ENCODE measurements at regions not wholly inside any gene's neighbourhood (a gene's known extent, or its start where the extent isn't known, plus 50 kb on each side); places are given as distances from the start of the nearest gene placed in this dataset.
"Not testable (repeated sequence)": the region's sequence is repeated elsewhere in the genome, so short reads cannot be mapped to it uniquely, and the experiment has no call there.

DNA sequence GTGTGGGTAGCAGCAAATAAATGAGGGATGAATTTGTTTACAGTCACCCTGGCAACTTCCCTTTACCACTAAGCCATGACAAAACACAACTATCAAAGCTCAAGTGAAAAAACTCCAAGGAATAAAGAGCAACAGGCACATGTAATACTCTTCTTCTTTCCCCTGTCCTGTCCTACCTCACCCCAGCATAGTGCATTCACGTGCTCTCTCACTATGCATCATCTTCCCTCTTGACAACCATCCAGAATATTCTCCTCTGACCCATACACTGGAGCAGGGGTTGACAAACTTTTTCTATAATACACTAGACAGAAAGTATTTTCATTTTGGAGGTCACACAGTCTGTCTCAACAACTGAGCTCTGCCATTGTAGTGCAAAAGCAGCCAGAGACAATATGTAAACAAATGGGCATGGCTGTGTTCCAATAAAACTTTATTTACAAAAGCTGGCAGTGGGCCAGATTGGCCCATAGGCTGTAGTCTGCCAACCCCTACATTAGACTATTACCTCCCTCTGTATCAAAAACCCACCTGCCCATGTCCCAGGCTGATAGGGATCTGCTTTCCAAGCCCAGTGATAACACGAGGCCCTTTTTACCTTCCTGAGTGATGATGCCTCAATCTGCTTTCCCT is 354.5 kb downstream of the FGFR2 start:
- DNase-seq = no peak

DNA sequence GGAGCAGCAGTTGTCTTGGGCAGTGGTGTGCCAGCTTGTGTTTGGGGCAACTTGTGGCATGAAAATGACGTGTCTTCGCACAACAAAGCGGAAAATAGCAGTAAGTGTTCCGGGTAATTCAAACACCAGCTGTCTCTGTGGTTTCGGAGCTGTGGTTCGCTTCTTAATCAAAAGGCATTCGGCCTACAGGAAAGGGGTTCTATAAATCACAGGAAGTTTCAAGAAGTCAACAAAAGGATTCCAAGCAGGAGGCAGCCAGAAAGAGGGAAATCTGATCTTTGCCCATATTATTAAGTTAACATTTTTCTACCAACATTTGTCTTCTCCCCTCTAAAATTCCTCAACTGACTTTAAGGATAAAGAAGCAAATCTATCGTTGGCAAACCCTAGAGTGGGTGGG is 353.4 kb downstream of the FGFR2 start:
- DNase-seq = no peak

DNA sequence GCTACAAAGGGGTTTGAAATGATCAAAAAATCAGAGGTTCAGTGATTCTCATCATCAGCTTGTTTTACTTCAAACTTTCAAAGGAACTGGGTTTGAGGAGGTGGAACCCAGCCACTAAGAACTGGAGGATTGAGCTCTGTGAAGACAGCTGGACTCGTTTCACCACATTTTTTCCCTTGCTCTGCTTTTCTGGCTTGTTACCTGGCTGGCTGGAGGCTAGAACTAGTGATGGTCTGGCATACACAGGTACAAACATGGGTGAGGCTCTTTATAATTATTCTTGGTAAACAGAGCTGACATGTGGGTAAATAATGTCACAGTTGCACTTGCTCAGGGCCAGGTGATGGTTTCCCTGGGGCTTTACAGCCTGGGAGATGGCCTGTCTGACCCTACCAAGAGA is 352.5 kb downstream of the FGFR2 start:
- no peak for DNase-seq

DNA sequence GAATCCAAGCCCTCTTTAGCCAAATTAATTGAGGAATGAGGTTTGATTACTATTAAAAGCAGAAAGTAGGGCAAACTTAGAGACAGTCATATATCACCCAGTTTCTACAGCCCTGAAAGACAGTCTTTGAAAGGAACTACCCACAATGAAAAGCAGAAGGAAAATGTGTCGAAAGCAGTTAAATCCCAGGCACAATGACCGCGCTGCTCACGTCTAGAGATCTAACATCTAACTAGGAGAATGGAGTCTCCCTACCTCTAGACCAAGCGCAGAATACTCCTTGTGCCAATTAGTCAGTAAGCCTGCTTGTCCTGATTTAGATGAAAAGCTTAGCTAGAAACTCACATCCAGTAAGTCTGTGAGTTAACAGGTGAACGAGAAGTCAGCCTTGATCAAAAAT is 350.0 kb downstream of the FGFR2 start:
- no peak for DNase-seq

DNA sequence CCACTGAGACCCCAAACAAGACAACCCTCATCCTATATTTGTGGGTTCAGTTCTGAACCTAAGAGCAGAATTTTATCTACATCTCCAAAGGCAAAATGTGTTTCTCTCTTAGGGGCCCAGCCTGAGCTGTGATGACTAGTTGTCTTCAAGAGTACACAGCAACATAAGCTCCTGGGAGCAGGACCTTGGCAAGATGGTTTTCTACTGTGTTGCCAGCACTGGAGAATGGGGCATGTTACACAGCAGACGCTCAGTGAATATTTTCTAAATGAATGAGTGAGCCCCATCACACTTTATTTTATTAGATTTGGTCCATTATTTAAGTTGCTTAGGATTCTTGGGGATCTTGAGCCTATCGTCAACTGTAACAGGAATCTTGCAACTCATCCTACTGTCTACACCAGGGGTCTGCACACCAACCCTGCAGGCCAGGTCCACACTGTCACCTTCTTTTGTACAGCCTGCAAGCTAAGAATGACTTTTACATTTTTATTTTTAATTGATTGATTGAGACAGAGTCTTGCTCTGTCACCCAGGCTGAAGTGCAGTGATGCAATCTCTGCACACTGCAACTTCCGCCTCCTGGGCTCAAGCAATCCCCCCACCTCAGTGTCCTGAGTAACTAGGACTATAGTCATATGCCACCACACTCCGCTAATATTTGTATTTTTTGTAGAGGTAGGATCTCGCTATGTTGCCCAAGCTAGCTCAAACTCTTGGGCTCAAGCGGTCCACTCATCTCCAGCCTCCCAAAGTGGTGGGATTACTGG is 347.1 kb downstream of the FGFR2 start:
- no peak for DNase-seq

DNA sequence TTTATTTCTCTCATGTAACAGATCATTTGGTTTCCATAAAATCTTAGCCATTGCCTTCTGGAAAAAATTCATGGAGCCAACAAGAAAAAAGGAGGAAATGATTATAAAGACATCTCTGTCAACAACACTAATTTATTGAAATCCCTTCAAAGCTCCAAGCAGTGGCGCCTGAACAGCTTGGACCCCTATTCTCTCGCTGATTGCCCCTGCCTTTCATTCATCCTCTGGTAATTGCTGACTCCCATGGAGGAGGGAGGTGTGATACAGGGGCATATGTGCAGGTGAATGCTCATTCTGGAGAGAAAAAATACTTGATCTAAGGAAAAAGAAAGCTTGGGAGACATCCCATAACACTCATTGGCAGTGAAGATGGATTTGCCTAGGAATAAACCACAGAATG is 345.5 kb downstream of the FGFR2 start:
- no peak for DNase-seq

DNA sequence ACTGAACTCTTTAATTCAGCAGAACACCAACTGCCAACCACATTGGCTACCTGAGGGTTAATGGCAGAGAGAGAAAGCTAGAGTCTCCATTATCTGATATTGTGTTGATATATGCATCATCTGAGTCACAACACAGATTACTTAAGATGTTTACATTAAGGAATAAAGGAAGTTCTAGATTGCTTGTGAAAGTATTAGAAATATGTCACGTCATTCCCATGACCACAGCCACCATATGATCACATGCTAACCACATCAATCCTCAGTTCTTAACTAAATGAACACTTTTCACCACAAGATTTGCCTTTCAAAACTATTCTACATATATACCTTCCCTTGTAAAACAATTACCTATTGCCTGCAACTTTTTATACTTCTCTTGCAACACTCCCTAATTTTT is 337.9 kb downstream of the FGFR2 start:
- DNase-seq = no peak

DNA sequence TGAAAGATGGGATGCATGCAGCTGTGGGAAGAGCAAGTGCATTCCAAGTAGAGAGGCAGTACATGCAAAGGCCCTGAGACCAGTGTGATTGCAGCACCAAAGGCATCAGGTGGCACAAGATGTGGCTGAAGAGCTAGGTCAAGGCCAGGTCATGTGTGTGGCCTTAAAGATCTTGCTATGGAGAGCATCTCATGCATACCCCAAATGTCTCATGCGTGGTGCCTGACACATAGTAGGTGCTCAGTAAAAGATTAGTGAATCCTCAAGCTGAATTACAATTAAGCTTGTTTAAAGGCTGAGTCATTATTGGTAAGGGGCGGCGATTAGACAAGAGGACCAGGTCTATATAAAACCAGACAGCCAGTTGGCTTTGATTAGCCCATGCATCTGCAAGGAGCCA is 336.6 kb downstream of the FGFR2 start:
- DNase-seq = no peak

DNA sequence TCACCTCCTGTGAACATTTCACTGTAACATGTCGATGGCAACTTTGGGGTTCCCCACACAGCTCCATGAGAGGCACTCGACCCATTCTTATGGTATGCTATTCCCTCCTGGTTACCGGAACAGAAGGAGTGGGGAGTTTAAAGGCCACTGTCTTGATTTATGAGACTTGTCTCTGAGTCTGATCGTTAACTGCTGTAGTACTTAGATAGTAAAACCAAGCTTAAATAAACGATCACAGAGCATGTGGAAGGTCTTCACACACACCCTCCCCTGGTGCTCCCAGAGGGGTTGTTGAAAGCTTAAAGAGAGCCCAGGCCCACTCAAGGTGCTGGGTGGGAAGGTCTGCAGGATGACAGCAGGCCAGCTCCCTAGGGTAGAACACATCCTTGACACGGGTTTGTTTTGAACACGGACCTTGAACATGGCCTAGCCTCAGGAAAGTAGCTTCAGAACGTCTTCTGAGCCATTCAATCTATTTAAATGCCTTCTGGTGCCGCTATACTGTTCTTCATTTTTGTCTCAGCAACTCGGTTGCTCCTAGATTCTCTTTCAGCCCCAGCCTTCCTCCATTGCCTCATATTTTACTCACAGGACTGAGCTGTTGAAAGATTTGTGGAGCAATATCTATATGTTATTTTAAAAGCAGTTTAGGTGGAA is 335.3 kb downstream of the FGFR2 start:
- DNase-seq = no peak

DNA sequence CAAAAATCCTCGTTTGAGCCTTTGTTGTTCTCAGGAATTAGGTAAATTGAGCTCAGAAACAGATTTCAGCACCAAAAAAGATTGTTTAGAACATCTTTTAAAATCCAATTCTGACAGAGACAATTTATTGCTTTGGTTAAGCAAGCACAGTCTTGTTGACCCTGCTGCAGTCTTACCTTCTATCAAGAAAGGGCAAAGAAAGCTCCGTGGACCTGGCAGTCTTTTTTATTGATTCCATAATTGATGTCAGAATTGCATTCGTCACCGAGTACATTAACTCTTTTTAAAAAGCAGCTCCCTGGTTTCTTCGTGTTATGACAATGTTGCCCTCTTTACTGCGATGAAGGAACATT is 334.8 kb downstream of the FGFR2 start:
- no peak for DNase-seq

DNA sequence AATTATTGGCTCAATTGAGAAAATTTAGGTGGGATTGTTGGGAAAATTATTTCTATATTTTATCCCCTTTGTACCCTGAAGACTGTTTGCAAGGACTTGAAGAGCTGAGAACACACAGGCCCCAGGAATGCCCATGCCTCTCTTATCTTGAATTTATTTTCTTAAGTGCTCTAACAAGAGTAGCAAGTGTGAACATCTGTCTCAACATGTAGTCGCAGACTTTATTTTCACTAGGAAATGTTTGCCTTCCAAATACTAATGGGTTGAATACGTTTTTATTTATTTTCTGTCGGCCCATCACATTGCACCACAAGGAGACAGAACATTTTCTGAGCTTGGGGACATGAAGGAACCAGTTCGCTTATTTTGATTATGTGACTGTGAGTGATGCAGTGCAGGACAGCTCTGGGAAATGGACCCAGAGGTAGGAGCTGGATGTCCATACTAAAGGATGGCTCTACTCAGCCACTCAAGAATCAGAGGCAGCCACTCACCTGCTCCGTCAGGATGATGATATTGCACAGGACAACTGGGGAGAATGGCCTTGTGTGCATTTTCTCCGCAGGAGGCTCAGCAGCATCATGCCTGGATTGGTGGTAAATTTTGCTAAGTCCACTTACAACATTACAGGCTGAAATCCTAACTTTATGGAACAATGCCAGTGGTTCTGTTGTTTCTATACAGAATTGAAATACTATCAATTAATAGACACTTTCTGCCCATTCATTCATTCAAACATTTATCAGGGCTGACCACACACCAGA is 332.7 kb downstream of the FGFR2 start:
- DNase-seq = no peak

DNA sequence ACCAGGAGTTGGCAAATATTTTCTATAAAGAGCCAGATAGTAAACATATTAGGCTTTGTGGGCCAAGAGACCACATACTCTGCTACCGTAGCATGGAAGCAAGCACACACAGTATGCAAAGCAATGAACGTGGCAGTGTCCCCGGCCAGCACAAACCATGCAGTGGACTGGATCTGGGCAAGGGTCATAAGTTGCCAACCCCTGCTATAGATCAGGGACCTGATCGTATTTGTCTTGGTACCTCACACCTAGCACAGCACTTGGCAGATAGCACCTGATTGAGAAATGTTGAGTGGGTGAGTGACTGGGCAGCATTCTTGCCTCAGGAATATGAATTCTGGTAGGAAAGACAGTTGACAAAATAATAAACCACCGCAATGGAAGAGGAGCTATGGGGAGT is 331.9 kb downstream of the FGFR2 start:
- no peak for DNase-seq

DNA sequence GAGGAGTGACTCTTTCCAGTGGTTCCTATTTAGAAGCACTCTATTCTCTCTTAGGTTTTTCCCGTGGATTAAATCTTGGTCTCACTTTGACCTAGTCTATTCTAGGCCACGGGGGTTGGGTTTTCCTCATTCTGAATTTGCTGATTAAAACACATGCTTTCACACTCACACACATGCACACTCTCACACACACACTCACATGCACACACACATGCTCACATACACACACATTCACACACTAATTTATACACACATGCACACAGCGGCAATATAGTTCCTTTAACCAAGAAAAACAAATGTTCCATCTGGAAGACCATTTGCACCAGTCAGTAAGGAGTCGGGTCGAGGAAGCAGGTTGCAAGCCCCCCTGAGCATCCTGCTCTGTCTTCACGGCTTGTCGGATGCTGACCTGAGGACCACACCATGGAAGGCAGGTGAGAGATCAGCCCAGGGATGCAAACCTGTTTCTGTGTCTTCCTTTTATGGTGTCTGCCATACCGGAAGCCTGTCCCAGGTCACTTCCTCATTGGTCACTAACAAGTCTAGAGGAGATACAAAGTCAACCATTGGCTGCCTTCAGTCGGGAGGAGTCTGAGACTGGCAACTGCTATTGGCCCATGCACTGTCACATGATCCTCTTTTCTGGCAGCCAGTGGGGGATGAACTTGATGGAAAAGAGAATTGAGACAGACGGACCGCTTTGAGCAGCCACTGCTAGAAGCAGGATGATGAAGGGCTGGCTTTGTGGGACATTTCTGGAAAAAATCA is 330.8 kb downstream of the FGFR2 start:
- DNase-seq = no peak

DNA sequence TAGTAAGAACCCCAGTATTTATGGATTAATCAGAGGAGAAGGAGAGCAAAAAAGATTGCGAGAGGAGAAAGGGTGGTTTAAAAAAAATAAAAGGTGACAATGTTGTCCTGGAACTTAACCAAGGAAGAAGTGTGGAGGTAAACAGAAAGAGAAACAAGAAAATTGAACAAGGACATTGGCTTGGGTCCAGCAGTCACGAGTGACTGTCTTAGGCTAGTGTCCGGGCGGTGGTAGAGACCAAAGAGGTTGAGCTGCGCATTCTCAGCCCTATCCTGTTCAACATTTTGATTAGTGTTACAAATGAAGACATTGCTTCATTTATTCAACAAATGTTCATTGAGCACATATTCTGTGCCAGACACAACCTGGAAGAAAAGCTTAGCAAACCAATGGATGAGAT is 329.9 kb downstream of the FGFR2 start:
- DNase-seq = no peak

DNA sequence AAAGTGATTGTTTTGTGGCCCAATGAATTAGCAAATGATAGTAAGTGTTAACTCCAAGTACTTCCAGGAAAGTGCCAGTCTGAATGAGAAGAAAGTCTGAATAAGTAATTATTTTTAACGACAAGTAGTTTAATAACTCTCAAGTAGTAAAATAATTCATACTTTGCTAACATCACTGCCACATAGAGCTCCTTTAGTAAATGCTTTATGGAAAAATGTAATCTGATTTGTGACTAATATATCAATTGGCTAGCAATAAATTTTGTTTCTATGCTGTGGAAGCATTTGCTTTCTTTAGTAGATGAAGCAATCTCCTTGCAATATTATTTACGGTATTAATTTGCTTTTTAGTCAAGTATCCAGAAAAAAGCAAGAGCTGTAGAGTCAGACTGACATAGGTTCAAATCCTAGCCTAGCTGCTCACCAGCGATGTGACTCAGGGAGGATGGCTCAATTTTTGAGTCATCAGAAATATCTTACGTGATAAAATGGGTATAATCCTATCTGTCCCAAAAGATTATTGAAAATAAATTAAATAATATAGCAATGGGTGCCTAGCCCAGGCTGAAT is 329.3 kb downstream of the FGFR2 start:
- DNase-seq = no peak

DNA sequence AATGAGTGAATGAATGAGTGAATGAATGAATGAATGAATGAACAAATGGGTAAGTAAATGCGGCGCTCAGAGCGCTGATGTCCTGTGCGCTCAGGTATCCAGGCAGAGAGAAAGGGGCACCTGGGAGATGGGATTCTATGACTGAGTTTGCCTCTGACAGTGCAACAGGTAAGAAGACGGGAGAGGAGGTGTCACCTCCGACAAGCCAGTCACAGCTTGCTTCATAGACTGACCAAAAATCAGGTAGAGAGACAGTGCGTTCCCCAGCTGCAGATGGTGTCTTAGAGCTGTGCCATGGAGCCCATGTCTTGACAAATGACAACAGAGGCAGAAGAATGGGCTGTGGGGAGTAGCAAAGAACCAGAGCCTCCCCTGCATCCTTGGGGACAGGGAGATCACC is 327.3 kb downstream of the FGFR2 start:
- DNase-seq = no peak

DNA sequence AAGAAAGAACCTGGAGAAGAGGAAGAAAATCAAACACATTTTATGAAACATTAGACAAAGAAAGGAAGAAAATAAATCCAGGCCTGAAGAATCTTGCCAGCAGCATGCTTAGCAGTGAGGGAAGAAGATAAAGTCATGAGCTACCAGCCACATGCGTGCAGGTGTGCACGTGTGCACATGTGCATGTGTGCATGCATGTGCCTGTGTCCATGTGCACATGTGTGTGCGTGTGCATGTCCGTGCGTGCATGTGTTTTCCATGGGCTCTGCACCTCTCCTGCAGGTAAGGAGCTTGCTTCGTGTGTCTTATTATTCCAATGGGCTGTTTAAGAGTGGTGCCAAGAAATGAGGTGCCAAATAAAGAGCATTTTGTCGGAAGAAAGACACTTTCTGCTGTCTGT is 322.2 kb downstream of the FGFR2 start:
- no peak for DNase-seq

DNA sequence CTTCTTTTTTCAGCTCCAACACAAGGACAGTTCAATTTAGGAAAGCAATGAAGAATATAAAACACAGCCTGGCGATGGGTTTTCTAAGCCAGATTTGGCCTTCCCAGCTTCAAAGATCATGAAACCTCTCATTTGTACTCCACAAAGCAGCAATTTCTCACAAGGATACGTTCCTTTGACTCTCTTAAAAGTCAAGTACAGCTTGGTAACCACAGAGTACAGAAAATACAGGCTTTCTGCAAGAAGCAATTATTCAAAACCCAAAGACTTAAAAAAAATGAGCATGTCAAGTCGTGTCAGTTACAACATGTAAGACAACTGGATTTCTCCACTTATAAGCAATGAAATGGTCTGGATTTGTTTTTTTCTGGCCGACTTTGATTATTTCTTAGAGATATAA is 321.4 kb downstream of the FGFR2 start:
- no peak for DNase-seq

DNA sequence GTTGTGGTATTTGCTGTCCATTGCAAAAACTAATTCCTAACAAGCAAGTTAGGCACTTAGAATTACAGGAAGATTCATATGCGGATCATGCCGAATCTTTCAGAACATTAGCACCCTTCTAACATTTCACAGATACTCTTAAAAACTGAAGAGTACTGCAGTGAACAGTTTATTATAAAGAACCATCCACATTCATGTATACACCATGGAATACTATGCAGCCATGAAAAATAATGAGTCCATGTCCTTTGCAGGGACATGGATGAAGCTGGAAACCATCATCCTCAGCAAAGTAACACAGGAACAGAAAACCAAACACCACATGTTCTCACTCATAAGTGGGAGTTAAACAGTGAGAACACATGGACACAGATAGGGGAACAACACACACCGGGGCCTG is 319.9 kb downstream of the FGFR2 start:
- DNase-seq = not testable (repeated sequence)

DNA sequence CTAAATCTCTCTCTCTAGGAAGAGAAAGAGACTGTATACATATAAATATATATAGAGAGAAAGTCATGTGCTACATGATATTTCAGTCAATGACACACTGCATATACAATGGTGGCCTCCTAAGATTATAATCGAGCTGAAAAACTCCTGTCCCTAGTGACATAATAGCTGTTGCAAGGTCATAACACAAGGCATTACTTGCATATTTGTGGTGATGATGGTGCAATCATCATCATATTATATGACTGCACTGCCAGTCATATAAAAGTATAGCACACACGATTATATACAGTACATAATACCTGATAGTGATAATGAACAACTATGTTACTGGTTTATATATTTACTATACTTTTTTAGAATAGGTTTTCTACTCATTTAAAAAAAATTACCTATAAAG is 316.7 kb downstream of the FGFR2 start:
- no peak for DNase-seq

DNA sequence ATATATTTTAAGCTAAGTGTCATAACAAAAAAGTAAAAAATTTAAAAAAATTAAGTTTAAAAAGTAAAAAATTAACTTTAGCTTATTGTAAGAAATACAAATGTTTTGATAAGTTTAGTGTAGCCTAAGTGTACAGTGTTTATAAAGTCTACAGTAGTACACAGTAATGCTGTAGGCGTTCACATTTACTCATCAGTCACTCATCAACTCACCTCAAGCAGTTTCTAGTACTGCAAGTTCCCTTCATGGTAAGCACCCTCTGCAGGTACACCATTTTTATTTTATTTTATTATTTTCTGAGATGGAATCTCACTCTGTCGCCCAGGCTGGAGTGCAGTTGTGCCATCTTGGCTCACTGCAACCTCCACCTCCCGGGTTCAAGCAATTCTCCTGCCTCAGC is 316.0 kb downstream of the FGFR2 start:
- DNase-seq = no peak

DNA sequence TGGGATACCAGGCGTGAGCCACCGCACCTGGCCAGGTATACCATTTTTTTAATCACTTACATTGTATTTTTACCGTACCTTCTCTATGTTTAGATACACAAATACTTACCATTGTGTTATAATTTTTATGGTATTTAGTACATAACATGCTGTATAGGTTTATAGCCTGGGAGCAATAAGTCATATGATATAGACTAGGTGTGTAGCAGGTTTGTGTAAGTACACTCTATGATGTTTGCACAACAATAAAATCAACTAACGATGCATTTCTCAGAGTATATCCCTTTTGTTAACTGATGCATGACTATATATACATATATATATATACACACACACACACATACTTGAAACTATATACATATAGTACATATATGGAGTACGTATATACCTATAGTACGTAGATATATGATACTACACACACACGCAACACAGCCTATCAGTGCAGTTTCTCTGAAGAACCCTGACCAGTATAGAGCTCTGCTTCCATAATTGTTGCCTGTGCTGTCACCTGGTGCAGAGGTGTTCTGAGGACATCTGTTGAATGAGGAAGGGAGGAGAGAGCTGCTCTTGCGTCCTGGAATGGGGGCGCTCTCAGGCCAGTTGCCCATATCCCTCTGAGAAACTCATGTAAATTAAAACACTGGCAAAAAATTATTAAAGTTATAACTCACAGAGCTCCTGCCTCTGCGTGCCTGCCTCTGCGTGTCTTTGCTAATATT is 315.3 kb downstream of the FGFR2 start:
- no peak for DNase-seq

Data from NCI-H1105 (cell line).